HL-60 (cell line): ENCODE measurements at regions not wholly inside any gene's neighbourhood (a gene's known extent, or its start where the extent isn't known, plus 50 kb on each side); places are given as distances from the start of the nearest gene placed in this dataset.

Source experiments
- DNase-seq, 2 experiments: peaks; one replicate each; pipeline ENCODE4 v3.0.0-alpha.2; 2010 to 2020; ENCODE audit warnings: low read depth in 1 of 2, low spot score in 1 of 2
- H3K27ac ChIP-seq: fragments of 250-450 bp; sonication (Bioruptor Pico); replicated peaks from 2 replicates; pipeline ENCODE4 v1.5.1; 2020; ENCODE audit warnings: mild to moderate bottlenecking, moderate library complexity
- H3K27me3 ChIP-seq: fragments of 250-450 bp; sonication (Bioruptor Pico); 2 replicates; pipeline ENCODE4 v1.5.1; 2021; ENCODE audit warnings: mild to moderate bottlenecking, moderate library complexity; ENCODE audit not compliant: insufficient read depth, poor library complexity, severe bottlenecking
- H3K4me3 ChIP-seq: replicated peaks from 2 replicates; pipeline ENCODE4 v1.5.1; 2011; ENCODE audit warnings: mild to moderate bottlenecking, control low read depth, low read length; ENCODE audit not compliant: insufficient read depth
- GABPA ChIP-seq: IDR thresholded peaks from 2 replicates; pipeline ENCODE4 v1.6.1; 2012; ENCODE audit warnings: low read depth
- POLR2AphosphoS5 ChIP-seq: IDR thresholded peaks from 2 replicates; pipeline ENCODE4 v1.6.1; 2012; ENCODE audit warnings: low read depth
- SPI1 ChIP-seq: IDR thresholded peaks from 2 replicates; pipeline ENCODE4 v1.6.1; 2012; ENCODE audit warnings: low read depth, mild to moderate bottlenecking, borderline replicate concordance
- TF ChIP-seq, protein P1 (sequence below): IDR thresholded peaks from one replicate; pipeline ENCODE4 v1.5.1; 2011; ENCODE audit warnings: low read length, control low read depth, inconsistent platforms; ENCODE audit not compliant: insufficient read depth
- TF ChIP-seq, protein P2 (sequence below): IDR thresholded peaks from 2 replicates; pipeline ENCODE4 v1.6.1; 2012; ENCODE audit warnings: low read depth; ENCODE audit not compliant: insufficient replicate concordance

DNA sequence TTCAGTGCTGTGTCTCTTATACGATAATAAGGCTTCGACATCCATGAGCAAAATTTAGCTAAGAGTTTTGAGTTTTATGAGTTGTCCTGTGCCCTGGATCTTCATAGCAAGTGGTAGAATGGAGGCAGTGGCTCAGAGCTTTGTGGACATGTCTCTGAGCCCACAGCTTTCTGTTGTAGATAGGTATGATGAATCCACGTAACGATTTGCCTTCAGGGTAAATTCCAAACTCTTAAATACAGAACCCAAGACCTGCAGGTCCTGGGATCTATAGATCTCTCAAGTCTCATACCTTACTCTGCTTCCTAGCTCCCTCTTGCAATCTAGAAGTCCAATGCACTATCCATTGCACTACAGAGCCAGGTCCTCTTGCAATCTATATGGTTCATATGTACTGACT, 59.5 kb upstream of the TLE4 start:
- TF ChIP-seq POLR2AphosphoS5, result no peak
- no peak for TF ChIP-seq SPI1
- TF ChIP-seq, protein P1, sequence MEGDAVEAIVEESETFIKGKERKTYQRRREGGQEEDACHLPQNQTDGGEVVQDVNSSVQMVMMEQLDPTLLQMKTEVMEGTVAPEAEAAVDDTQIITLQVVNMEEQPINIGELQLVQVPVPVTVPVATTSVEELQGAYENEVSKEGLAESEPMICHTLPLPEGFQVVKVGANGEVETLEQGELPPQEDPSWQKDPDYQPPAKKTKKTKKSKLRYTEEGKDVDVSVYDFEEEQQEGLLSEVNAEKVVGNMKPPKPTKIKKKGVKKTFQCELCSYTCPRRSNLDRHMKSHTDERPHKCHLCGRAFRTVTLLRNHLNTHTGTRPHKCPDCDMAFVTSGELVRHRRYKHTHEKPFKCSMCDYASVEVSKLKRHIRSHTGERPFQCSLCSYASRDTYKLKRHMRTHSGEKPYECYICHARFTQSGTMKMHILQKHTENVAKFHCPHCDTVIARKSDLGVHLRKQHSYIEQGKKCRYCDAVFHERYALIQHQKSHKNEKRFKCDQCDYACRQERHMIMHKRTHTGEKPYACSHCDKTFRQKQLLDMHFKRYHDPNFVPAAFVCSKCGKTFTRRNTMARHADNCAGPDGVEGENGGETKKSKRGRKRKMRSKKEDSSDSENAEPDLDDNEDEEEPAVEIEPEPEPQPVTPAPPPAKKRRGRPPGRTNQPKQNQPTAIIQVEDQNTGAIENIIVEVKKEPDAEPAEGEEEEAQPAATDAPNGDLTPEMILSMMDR, result no peak
- TF ChIP-seq GABPA, result no peak
- TF ChIP-seq, protein P2, sequence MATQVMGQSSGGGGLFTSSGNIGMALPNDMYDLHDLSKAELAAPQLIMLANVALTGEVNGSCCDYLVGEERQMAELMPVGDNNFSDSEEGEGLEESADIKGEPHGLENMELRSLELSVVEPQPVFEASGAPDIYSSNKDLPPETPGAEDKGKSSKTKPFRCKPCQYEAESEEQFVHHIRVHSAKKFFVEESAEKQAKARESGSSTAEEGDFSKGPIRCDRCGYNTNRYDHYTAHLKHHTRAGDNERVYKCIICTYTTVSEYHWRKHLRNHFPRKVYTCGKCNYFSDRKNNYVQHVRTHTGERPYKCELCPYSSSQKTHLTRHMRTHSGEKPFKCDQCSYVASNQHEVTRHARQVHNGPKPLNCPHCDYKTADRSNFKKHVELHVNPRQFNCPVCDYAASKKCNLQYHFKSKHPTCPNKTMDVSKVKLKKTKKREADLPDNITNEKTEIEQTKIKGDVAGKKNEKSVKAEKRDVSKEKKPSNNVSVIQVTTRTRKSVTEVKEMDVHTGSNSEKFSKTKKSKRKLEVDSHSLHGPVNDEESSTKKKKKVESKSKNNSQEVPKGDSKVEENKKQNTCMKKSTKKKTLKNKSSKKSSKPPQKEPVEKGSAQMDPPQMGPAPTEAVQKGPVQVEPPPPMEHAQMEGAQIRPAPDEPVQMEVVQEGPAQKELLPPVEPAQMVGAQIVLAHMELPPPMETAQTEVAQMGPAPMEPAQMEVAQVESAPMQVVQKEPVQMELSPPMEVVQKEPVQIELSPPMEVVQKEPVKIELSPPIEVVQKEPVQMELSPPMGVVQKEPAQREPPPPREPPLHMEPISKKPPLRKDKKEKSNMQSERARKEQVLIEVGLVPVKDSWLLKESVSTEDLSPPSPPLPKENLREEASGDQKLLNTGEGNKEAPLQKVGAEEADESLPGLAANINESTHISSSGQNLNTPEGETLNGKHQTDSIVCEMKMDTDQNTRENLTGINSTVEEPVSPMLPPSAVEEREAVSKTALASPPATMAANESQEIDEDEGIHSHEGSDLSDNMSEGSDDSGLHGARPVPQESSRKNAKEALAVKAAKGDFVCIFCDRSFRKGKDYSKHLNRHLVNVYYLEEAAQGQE, result no peak
- DNase-seq, result no peak
- H3K27ac ChIP-seq, result no peak overlapping the region
- H3K27me3 ChIP-seq, result no peaks in the 10 kb centered on the region
- H3K4me3 ChIP-seq, result no peak overlapping the region
